ENCODE measurements at regions not wholly inside any gene's neighbourhood (a gene's known extent, or its start where the extent isn't known, plus 50 kb on each side); places are given as distances from the start of the nearest gene placed in this dataset.

DNA sequence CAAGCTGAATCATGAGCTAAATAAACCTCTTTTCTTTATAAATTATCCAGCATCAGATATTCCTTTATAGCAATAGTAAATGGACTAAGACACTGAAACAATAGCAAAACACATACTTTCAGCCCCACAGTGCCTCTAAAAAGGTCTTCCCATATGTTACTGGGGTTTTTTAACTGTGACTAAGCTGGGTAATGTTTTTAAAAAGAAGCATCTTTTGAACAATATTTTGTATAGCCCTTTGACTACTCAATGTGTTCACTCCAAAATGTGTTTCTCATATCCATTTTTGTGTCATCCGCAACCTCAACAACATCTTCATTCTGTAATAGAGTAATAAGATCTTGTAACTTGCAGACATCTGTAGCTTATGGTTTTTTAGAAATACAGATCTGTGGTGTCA is 218.7 kb upstream of the S100G start:
- intact Hi-C loops (cut with DNase I; ENCODE audit: low total_unique reads), result loop anchor here (10.0 kb wide), 1 partner anchor 234 kb away; no protein-coding TSS in a partner anchor
- TF ChIP-seq CTCF (IDR thresholded peaks at IDR 0.05), result no peak
- no peak for DNase-seq
- Histone ChIP-seq H3K4me1 (no peaks in the 10 kb centered on the region), H3K36me3 (no peaks in the 10 kb centered on the region), H3K9me3 (no peaks in the 10 kb centered on the region), H3K27ac (no peak overlapping the region), H3K27me3 (no peaks in the 10 kb centered on the region), H3K4me3 (no peak overlapping the region)

DNA sequence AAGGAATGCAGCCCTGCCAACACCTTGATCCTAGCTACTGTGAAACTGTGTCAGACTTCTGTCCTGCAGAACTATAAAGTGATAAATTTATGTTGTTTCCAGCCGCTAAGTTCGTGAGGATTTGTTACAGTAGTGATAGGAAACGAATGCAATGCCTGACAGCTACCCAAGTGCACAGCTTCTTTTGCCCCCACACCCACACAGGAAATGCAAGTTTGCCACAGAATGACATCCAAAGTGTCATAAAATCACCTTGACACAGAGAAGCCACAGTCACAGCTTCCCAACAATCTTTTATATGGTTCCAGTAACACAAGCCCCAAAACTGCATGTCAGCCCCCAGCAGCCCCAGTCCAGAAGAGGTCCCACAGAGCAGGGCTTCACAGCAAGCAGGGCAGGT is 216.9 kb upstream of the S100G start:
- H3K4me3 ChIP-seq, result no peak overlapping the region
- no peaks in the 10 kb centered on the region for H3K27me3 ChIP-seq
- no peaks in the 10 kb centered on the region for H3K36me3 ChIP-seq
- H3K4me1 ChIP-seq, result no peaks in the 10 kb centered on the region
- TF ChIP-seq CTCF (IDR thresholded peaks at IDR 0.05), result no peak
- no peaks in the 10 kb centered on the region for H3K9me3 ChIP-seq
- intact Hi-C loops (cut with DNase I; ENCODE audit: low total_unique reads), result loop anchor here (10.0 kb wide), 1 partner anchor 232 kb away; no protein-coding TSS in a partner anchor
- no peak overlapping the region for H3K27ac ChIP-seq
- no peak for DNase-seq

- Histone ChIP-seq H3K4me1 (no peaks in the 10 kb centered on the region), H3K27me3 (no peaks in the 10 kb centered on the region), H3K9me3 (no peaks in the 10 kb centered on the region), H3K4me3 (no peak overlapping the region), H3K36me3 (no peaks in the 10 kb centered on the region), H3K27ac (no peak overlapping the region)
- no peak for DNase-seq
- intact Hi-C loops (cut with DNase I; ENCODE audit: low total_unique reads), result loop anchor here (10.0 kb wide), 1 partner anchor 229 kb away; no protein-coding TSS in a partner anchor
- TF ChIP-seq CTCF (IDR thresholded peaks at IDR 0.05), result no peak
Measured at GRCh38 chrX:16435399-16435986, 214.5 kb upstream of the S100G start.

DNA sequence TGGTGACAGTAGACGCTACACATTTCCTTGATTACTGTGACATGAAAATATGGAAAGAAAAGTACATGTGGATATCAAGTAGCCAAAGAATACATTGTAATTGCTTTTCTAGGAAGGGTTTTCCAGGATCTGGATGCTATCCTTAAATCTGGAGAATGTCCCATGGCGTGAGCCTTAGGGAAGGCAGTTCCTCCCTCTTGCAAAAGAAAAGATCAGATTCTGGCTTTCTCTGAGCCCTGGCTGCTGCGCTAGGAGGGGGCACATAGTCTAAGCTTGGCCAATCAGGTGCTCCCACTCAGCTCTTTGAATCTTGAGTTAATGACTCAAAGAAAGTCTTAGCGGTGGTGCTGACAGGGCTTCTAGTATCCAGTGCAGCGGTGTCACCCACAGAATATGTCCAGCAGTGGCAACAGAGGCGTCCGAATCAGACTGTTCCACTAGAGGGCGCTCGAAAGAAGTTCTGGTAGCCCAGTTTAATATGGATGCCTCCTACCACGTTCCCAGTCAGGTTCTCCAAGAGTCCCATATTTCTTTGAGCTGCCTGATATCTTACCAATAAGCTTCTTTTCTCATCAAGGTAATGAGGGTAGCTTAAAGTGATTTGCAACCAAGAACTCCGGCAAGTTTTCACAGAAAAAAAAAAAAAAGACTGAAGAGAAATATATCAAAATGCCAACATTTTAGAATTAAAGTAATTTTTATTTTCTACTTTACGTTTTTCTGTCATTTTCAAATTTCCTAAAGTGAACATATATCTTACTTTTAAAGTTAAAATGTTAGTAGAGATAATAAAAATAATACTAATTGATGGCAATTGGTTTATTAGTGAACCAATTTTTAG is 213.4 kb upstream of the S100G start:
- intact Hi-C loops (cut with DNase I; ENCODE audit: low total_unique reads), result loop anchor here (10.0 kb wide), 1 partner anchor 228 kb away; no protein-coding TSS in a partner anchor
- H3K4me3 ChIP-seq, result no peak overlapping the region
- no peak overlapping the region for H3K27ac ChIP-seq
- H3K9me3 ChIP-seq, result no peaks in the 10 kb centered on the region
- H3K36me3 ChIP-seq, result no peaks in the 10 kb centered on the region
- H3K27me3 ChIP-seq, result no peaks in the 10 kb centered on the region
- H3K4me1 ChIP-seq, result no peaks in the 10 kb centered on the region
- DNase-seq, result peak; percentile 72 to 77
- peak; percentile 40 to 56 for TF ChIP-seq CTCF (IDR thresholded peaks at IDR 0.05)

DNA sequence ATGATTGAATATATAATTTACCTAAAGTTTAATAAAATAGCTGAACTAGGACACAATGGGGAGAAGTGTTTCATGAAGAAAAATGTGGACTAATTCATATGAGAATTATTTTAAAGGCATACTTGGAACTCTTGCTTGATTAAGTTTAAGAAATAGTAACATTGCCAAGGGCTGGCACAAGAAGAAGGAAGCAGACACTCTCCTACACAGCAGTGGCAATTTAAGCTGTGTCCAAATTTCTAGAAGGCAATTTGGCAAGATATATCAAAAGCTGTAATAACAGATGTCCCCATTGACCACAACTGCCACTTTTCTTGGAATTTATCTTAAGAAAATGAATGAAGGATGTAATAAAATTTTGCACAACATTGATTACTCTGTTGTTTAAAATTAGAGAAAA is 209.5 kb upstream of the S100G start:
- Histone ChIP-seq H3K4me1 (no peaks in the 10 kb centered on the region), H3K9me3 (no peaks in the 10 kb centered on the region), H3K27ac (no peak overlapping the region), H3K4me3 (no peak overlapping the region), H3K36me3 (no peaks in the 10 kb centered on the region), H3K27me3 (no peaks in the 10 kb centered on the region)
- intact Hi-C loops (cut with DNase I; ENCODE audit: low total_unique reads), result no loop called here
- no peak for TF ChIP-seq CTCF (IDR thresholded peaks at IDR 0.05)
- DNase-seq, result no peak

All from tibial artery (tissue), 4 donors.